SHP77 (cell line): ENCODE measurements at regions not wholly inside any gene's neighbourhood (a gene's known extent, or its start where the extent isn't known, plus 50 kb on each side); places are given as distances from the start of the nearest gene placed in this dataset.
"Not testable (repeated sequence)": the region's sequence is repeated elsewhere in the genome, so short reads cannot be mapped to it uniquely, and the experiment has no call there.

Experiments used
- DNase-seq, 2 experiments: peaks; one replicate each; lab custom pipeline; 2025; lab: John Stamatoyannopoulos, UW

- no peak for DNase-seq
Observed at GRCh38 chr18:997499-997898, 92.8 kb downstream of the ADCYAP1 start.

- no peak for DNase-seq
Observed at GRCh38 chr18:998936-999335, 94.3 kb downstream of the ADCYAP1 start.

- DNase-seq: no peak
Observed at GRCh38 chr18:1002653-1003178, 98.0 kb downstream of the ADCYAP1 start.

GRCh38 chr18:1003499-1003898 is 98.8 kb downstream of the ADCYAP1 start:
- DNase-seq: no peak

- DNase-seq: no peak
Observed at GRCh38 chr18:1006304-1006703, 101.6 kb downstream of the ADCYAP1 start.

GRCh38 chr18:1006965-1007364 is 102.3 kb downstream of the ADCYAP1 start:
- DNase-seq: no peak

GRCh38 chr18:1011349-1011748 is 106.7 kb downstream of the ADCYAP1 start:
- no peak for DNase-seq

- no peak for DNase-seq
Observed at GRCh38 chr18:1012775-1013174, 108.1 kb downstream of the ADCYAP1 start.

- no peak for DNase-seq
Observed at GRCh38 chr18:1013951-1014350, 109.3 kb downstream of the ADCYAP1 start.

- peak; percentile 17 to 29 for DNase-seq
Observed at GRCh38 chr18:1014509-1014908, 109.8 kb downstream of the ADCYAP1 start.

GRCh38 chr18:1014951-1015624 is 110.4 kb downstream of the ADCYAP1 start:
- no peak for DNase-seq

GRCh38 chr18:1015777-1016176 is 111.1 kb downstream of the ADCYAP1 start:
- no peak for DNase-seq

- peak; percentile 8 to 24 for DNase-seq
Observed at GRCh38 chr18:1017227-1018058, 112.8 kb downstream of the ADCYAP1 start.

- DNase-seq: peak; percentile 79 to 84
Observed at GRCh38 chr18:1018181-1018681, 113.6 kb downstream of the ADCYAP1 start.

- no peak for DNase-seq
Observed at GRCh38 chr18:1019191-1019590, 114.5 kb downstream of the ADCYAP1 start.

- DNase-seq: no peak
Observed at GRCh38 chr18:1020731-1021344, 116.2 kb downstream of the ADCYAP1 start.

- no peak for DNase-seq
Observed at GRCh38 chr18:1026930-1027329, 122.3 kb downstream of the ADCYAP1 start.

- DNase-seq: not testable (repeated sequence)
Observed at GRCh38 chr18:1033092-1033491, 128.4 kb downstream of the ADCYAP1 start.

GRCh38 chr18:1034971-1035370 is 130.3 kb downstream of the ADCYAP1 start:
- no peak for DNase-seq

- DNase-seq: no peak
Observed at GRCh38 chr18:1036926-1037325, 132.3 kb downstream of the ADCYAP1 start.

- no peak for DNase-seq
Observed at GRCh38 chr18:1037776-1038175, 133.1 kb downstream of the ADCYAP1 start.

GRCh38 chr18:1039421-1039820 is 134.8 kb downstream of the ADCYAP1 start:
- DNase-seq: no peak
